ENCODE measurements at regions not wholly inside any gene's neighbourhood (a gene's known extent, or its start where the extent isn't known, plus 50 kb on each side); places are given as distances from the start of the nearest gene placed in this dataset.

DNA sequence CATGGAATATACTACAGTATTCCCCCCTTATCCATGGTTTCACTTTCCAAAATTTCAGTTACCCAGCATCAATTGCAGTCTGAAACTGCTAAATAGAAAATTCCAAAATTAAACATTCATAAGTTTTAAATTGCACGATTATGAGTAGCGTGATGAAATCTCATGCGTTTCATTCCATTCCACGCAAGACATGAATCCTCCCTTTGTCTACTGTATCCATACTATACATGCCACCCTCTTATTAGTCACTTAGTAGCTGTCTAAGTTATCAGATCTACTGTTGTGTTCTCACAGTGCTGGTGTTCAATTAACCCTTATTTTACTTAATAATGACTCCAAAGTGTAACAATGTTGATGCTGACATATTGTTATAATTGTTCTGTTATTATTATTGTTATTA, 261.2 kb upstream of the NDST4 start (continued):
- TF ChIP-seq, protein P1, sequence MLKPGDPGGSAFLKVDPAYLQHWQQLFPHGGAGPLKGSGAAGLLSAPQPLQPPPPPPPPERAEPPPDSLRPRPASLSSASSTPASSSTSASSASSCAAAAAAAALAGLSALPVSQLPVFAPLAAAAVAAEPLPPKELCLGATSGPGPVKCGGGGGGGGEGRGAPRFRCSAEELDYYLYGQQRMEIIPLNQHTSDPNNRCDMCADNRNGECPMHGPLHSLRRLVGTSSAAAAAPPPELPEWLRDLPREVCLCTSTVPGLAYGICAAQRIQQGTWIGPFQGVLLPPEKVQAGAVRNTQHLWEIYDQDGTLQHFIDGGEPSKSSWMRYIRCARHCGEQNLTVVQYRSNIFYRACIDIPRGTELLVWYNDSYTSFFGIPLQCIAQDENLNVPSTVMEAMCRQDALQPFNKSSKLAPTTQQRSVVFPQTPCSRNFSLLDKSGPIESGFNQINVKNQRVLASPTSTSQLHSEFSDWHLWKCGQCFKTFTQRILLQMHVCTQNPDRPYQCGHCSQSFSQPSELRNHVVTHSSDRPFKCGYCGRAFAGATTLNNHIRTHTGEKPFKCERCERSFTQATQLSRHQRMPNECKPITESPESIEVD (tag by site-specific recombination; IDR thresholded peaks at IDR 0.05) = no peak

DNA sequence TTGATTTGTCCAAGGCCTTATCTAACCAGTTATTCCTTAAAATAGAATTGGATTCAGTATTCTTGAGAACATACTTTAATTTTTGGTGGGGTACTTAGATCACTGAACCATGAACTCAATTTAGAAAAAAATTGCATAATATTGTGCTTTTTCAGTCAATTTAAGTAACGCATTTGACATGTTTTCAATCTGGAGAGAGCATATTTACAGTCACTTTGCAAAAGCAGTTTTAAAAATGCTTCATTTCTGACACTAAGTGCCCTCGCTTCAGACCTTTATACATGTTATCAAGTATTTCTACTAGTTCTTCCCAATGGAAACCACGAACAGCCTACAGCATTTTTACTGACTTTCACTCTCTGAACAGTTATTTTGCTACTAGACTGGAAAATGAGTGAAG, 257.1 kb upstream of the NDST4 start:
- no peaks in the 10 kb centered on the region for H3K4me1 ChIP-seq (ENCODE audit: control insufficient read depth, insufficient read depth, low read length)
- POLR2A ChIA-PET = no interaction called here
- CTCF ChIA-PET = no interaction called here
- no peak overlapping the region for H3K4me3 ChIP-seq (ENCODE audit: low read depth, low read length)
- H3K36me3 ChIP-seq (ENCODE audit: control insufficient read depth in 2 of 2, insufficient read depth in 1 of 2, low read length in 2 of 2) = no peaks in the 10 kb centered on the region
- H3K9me3 ChIP-seq (ENCODE audit: control insufficient read depth, insufficient read depth, low read depth, low read length) = no peaks in the 10 kb centered on the region
- H3K27ac ChIP-seq (ENCODE audit: extremely low read depth, low read depth, low read length) = no peak overlapping the region
- TF ChIP-seq ZNF747 (tag by site-specific recombination; IDR thresholded peaks at IDR 0.05) (no peak), WT1 (tag by site-specific recombination; IDR thresholded peaks at IDR 0.05) (no peak), BCL11A (tag by site-specific recombination; IDR thresholded peaks at IDR 0.05; ENCODE audit: low read depth) (no peak), ZNF354C (tag by site-specific recombination; IDR thresholded peaks at IDR 0.05; ENCODE audit: borderline replicate concordance, low read depth) (no peak), ZNF133 (tag by site-specific recombination; IDR thresholded peaks at IDR 0.05) (no peak), YY1 (tag by site-specific recombination; IDR thresholded peaks at IDR 0.05) (no peak), ZNF600 (tag by site-specific recombination; IDR thresholded peaks at IDR 0.05) (no peak), ZNF223 (tag by site-specific recombination; IDR thresholded peaks at IDR 0.05) (no peak), ZNF121 (tag by site-specific recombination; IDR thresholded peaks at IDR 0.05) (no peak), KLF8 (tag by site-specific recombination; IDR thresholded peaks at IDR 0.05) (no peak), ZNF670 (tag by site-specific recombination; IDR thresholded peaks at IDR 0.05; ENCODE audit: low read depth) (no peak), ZEB2 (tag by site-specific recombination; IDR thresholded peaks at IDR 0.05) (no peak), ZNF548 (tag by site-specific recombination; IDR thresholded peaks at IDR 0.05) (no peak), MZF1 (tag by site-specific recombination; IDR thresholded peaks at IDR 0.05; ENCODE audit: borderline replicate concordance) (no peak), ZNF530 (tag by site-specific recombination; IDR thresholded peaks at IDR 0.05; ENCODE audit: low read depth) (no peak), ZNF416 (tag by site-specific recombination; IDR thresholded peaks at IDR 0.05) (no peak)
- TF ChIP-seq, protein P2, sequence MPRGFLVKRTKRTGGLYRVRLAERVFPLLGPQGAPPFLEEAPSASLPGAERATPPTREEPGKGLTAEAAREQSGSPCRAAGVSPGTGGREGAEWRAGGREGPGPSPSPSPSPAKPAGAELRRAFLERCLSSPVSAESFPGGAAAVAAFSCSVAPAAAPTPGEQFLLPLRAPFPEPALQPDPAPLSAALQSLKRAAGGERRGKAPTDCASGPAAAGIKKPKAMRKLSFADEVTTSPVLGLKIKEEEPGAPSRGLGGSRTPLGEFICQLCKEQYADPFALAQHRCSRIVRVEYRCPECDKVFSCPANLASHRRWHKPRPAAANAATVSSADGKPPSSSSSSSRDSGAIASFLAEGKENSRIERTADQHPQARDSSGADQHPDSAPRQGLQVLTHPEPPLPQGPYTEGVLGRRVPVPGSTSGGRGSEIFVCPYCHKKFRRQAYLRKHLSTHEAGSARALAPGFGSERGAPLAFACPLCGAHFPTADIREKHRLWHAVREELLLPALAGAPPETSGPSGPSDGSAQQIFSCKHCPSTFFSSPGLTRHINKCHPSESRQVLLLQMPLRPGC (tag by site-specific recombination; IDR thresholded peaks at IDR 0.05) = no peak
- TF ChIP-seq, protein P3, sequence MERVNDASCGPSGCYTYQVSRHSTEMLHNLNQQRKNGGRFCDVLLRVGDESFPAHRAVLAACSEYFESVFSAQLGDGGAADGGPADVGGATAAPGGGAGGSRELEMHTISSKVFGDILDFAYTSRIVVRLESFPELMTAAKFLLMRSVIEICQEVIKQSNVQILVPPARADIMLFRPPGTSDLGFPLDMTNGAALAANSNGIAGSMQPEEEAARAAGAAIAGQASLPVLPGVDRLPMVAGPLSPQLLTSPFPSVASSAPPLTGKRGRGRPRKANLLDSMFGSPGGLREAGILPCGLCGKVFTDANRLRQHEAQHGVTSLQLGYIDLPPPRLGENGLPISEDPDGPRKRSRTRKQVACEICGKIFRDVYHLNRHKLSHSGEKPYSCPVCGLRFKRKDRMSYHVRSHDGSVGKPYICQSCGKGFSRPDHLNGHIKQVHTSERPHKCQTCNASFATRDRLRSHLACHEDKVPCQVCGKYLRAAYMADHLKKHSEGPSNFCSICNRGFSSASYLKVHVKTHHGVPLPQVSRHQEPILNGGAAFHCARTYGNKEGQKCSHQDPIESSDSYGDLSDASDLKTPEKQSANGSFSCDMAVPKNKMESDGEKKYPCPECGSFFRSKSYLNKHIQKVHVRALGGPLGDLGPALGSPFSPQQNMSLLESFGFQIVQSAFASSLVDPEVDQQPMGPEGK (tag by site-specific recombination; IDR thresholded peaks at IDR 0.05) = no peak
- TF ChIP-seq, protein P4, sequence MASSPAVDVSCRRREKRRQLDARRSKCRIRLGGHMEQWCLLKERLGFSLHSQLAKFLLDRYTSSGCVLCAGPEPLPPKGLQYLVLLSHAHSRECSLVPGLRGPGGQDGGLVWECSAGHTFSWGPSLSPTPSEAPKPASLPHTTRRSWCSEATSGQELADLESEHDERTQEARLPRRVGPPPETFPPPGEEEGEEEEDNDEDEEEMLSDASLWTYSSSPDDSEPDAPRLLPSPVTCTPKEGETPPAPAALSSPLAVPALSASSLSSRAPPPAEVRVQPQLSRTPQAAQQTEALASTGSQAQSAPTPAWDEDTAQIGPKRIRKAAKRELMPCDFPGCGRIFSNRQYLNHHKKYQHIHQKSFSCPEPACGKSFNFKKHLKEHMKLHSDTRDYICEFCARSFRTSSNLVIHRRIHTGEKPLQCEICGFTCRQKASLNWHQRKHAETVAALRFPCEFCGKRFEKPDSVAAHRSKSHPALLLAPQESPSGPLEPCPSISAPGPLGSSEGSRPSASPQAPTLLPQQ (tag by site-specific recombination; IDR thresholded peaks at IDR 0.05) = no peak
- TF ChIP-seq, protein P5, sequence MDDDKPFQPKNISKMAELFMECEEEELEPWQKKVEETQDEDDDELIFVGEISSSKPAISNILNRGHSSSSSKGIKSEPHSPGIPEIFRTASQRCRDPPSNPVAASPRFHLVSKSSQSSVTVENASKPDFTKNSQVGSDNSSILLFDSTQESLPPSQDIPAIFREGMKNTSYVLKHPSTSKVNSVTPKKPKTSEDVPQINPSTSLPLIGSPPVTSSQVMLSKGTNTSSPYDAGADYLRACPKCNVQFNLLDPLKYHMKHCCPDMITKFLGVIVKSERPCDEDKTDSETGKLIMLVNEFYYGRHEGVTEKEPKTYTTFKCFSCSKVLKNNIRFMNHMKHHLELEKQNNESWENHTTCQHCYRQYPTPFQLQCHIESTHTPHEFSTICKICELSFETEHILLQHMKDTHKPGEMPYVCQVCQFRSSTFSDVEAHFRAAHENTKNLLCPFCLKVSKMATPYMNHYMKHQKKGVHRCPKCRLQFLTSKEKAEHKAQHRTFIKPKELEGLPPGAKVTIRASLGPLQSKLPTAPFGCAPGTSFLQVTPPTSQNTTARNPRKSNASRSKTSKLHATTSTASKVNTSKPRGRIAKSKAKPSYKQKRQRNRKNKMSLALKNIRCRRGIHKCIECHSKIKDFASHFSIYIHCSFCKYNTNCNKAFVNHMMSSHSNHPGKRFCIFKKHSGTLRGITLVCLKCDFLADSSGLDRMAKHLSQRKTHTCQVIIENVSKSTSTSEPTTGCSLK (tag by site-specific recombination; IDR thresholded peaks at IDR 0.05) = no peak
